Panc1 (cell line): ENCODE measurements at regions not wholly inside any gene's neighbourhood (a gene's known extent, or its start where the extent isn't known, plus 50 kb on each side); places are given as distances from the start of the nearest gene placed in this dataset.

Experiments used
- ATAC-seq: fragments of 200-7000 bp; cut with Tn5 transposase; 2 replicates; pipeline ENCODE4 v1.9.1; 2020; ENCODE audit warnings: mild to moderate bottlenecking, moderate library complexity
- BruUV-seq: library from RNA; stranded (reverse); fragments of 400-500 nt; replicated peaks from 2 replicates; lab custom pipeline; 2021; lab: Mats Ljungman, UMichigan
- CTCF ChIA-PET: fragments of 300-600 bp; sonication (Branson Sonifier 250); formaldehyde crosslinking; loops from one replicate; lab custom pipeline; 2022; ENCODE audit warnings: antibody characterized with exemption; lab: Charles Lee
- POLR2A ChIA-PET: fragments of 300-600 bp; sonication (Branson Sonifier 250); formaldehyde crosslinking; loops from one replicate; lab custom pipeline; 2022; ENCODE audit warnings: antibody characterized with exemption; lab: Charles Lee
- DNase-seq: peaks from one replicate; pipeline ENCODE4 v3.0.0-alpha.2; 2010; ENCODE audit warnings: low read depth, low spot score
- H3K27ac ChIP-seq: 2 replicates; pipeline ENCODE4 v1.5.1; 2011; ENCODE audit warnings: mild to moderate bottlenecking, low read length, inconsistent platforms
- H3K27me3 ChIP-seq: fragments of 200-500 bp; sonication (Bioruptor generic); 2 replicates; pipeline ENCODE4 v1.6.0; 2014; ENCODE audit warnings: low read length, inconsistent platforms; ENCODE audit not compliant: control insufficient read depth, insufficient read depth
- H3K36me3 ChIP-seq: fragments of 200-500 bp; sonication (Bioruptor generic); 2 replicates; pipeline ENCODE4 v1.5.1; 2014; ENCODE audit warnings: inconsistent platforms, mild to moderate bottlenecking, low read length, moderate library complexity; ENCODE audit not compliant: control insufficient read depth, insufficient read depth
- H3K4me1 ChIP-seq: 2 replicates; pipeline ENCODE4 v1.5.1; 2011; ENCODE audit warnings: inconsistent platforms, mild to moderate bottlenecking, low read length, moderate library complexity; ENCODE audit not compliant: control insufficient read depth, insufficient read depth
- H3K4me3 ChIP-seq, 2 experiments: 2 replicates each; pipeline ENCODE4 v1.5.1; 2011 to 2012; ENCODE audit warnings: low read depth in 2 of 2, low read length in 2 of 2, mild to moderate bottlenecking in 2 of 2, inconsistent platforms in 1 of 2, moderate library complexity in 1 of 2
- H3K9me3 ChIP-seq: fragments of 200-500 bp; sonication (Bioruptor generic); 2 replicates; pipeline ENCODE4 v1.5.1; 2014; ENCODE audit warnings: low read depth, mild to moderate bottlenecking, inconsistent platforms, low read length, moderate library complexity; ENCODE audit not compliant: control insufficient read depth, insufficient read depth
- POLR2AphosphoS5 ChIP-seq: IDR thresholded peaks from 2 replicates; pipeline ENCODE4 v1.6.1; 2012; ENCODE audit warnings: mild to moderate bottlenecking, low read depth, low read length, moderate library complexity
- SIN3A ChIP-seq: IDR thresholded peaks from 2 replicates; pipeline ENCODE4 v1.6.1; 2012; ENCODE audit warnings: low read depth, mild to moderate bottlenecking, low read length, moderate library complexity, borderline replicate concordance; ENCODE audit not compliant: insufficient read depth
- TCF7L2 ChIP-seq: IDR thresholded peaks from 2 replicates; pipeline ENCODE4 v1.6.1; 2011; ENCODE audit warnings: mild to moderate bottlenecking, low read depth, low read length, inconsistent platforms
- in situ Hi-C: cut with HindIII; loops from 2 replicates; pipeline ENCODE4 v1.10.0; 2016; ENCODE audit warnings: low sequenced_read_pairs, low pct_unique_long_range_greater_than_20kb
- intact Hi-C: fragments of 100-400 bp; cut with micrococcal nuclease; formaldehyde crosslinking; loops from one replicate; pipeline ENCODE4 v1.10.0; 2022; ENCODE audit not compliant: unreplicated experiment
- TF ChIP-seq, protein P1 (sequence below), 2 experiments: IDR thresholded peaks; 2 replicates each; pipeline ENCODE4 v1.6.1; 2011 to 2012; ENCODE audit warnings: low read depth in 2 of 2, control low read depth in 1 of 2, low read length in 1 of 2, mild to moderate bottlenecking in 1 of 2, moderate library complexity in 1 of 2; ENCODE audit not compliant: insufficient read depth in 1 of 2
- TF ChIP-seq, protein P2 (sequence below): fragments of 450-650 bp; IDR thresholded peaks from 2 replicates; pipeline ENCODE4 v1.5.1; 2017; ENCODE audit warnings: mild to moderate bottlenecking

DNA sequence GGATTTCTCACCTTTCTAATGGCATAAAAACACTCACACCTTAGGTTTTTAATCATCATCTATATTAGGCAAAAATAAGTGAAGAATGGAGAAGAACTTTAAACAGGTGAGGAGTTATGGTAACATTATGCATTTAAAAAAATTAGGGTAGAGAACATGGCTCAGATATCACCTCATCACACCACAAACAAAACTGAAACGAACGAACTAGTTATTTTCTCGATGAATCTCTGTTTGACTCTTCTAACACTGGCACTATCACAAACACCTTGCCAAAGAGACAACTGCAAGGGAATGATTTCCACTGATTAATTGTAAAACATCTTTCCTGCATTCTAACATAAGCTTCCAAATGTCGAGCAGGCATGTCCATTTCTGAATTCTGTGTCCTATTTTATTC is 286.1 kb upstream of the GJE1 start:
- Histone ChIP-seq H3K4me1 (no peaks in the 10 kb centered on the region), H3K36me3 (no peaks in the 10 kb centered on the region), H3K4me3 (no peak overlapping the region), H3K9me3 (no peaks in the 10 kb centered on the region), H3K27me3 (no peaks in the 10 kb centered on the region), H3K27ac (no peak overlapping the region)
- ATAC-seq (no peak), DNase-seq (no peak)
- in situ Hi-C loops: no loop called here
- no peak for TF ChIP-seq POLR2AphosphoS5
- TF ChIP-seq, protein P1, sequence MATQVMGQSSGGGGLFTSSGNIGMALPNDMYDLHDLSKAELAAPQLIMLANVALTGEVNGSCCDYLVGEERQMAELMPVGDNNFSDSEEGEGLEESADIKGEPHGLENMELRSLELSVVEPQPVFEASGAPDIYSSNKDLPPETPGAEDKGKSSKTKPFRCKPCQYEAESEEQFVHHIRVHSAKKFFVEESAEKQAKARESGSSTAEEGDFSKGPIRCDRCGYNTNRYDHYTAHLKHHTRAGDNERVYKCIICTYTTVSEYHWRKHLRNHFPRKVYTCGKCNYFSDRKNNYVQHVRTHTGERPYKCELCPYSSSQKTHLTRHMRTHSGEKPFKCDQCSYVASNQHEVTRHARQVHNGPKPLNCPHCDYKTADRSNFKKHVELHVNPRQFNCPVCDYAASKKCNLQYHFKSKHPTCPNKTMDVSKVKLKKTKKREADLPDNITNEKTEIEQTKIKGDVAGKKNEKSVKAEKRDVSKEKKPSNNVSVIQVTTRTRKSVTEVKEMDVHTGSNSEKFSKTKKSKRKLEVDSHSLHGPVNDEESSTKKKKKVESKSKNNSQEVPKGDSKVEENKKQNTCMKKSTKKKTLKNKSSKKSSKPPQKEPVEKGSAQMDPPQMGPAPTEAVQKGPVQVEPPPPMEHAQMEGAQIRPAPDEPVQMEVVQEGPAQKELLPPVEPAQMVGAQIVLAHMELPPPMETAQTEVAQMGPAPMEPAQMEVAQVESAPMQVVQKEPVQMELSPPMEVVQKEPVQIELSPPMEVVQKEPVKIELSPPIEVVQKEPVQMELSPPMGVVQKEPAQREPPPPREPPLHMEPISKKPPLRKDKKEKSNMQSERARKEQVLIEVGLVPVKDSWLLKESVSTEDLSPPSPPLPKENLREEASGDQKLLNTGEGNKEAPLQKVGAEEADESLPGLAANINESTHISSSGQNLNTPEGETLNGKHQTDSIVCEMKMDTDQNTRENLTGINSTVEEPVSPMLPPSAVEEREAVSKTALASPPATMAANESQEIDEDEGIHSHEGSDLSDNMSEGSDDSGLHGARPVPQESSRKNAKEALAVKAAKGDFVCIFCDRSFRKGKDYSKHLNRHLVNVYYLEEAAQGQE (IDR thresholded peaks at IDR 0.05; ENCODE audit: insufficient read depth in 1 of 2, low read depth in 2 of 2, low read length in 1 of 2): no peak
- TF ChIP-seq SIN3A: no peak
- TF ChIP-seq, protein P2, sequence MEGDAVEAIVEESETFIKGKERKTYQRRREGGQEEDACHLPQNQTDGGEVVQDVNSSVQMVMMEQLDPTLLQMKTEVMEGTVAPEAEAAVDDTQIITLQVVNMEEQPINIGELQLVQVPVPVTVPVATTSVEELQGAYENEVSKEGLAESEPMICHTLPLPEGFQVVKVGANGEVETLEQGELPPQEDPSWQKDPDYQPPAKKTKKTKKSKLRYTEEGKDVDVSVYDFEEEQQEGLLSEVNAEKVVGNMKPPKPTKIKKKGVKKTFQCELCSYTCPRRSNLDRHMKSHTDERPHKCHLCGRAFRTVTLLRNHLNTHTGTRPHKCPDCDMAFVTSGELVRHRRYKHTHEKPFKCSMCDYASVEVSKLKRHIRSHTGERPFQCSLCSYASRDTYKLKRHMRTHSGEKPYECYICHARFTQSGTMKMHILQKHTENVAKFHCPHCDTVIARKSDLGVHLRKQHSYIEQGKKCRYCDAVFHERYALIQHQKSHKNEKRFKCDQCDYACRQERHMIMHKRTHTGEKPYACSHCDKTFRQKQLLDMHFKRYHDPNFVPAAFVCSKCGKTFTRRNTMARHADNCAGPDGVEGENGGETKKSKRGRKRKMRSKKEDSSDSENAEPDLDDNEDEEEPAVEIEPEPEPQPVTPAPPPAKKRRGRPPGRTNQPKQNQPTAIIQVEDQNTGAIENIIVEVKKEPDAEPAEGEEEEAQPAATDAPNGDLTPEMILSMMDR: no peak
- CTCF ChIA-PET: no interaction called here
- BruUV-seq: no TSS peak
- POLR2A ChIA-PET: no interaction called here
- intact Hi-C loops: no loop called here

DNA sequence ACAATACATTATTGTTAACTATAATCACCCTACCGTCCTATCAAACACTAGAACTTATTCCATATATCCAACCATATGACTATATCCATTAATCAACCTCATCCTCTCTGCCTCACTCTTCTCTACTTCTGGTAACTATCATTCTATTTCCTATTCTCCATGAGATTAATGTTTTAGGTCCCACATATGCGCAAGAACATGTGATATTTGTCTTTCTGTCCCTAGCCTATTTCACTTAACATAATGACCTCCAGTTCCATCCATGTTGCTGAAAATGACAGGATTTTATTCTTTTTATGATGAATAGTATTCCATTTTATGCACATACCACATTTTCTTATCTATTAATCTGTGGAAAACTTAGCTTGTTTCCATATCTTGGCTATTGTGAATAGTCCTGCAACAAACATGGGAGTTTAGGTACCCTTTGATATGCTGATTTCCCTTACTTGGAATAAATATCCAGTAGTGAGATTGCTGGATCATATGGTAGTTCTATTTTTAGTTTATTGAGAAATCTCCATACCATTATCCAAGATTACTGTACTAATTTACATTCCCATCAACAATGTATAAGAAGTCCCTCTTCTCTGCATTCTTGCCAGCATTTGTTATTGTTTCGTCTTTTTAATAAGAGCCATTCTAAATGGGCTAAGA is 289.4 kb upstream of the GJE1 start:
- DNase-seq (no peak), ATAC-seq (no peak)
- no peaks in the 10 kb centered on the region for H3K36me3 ChIP-seq
- TF ChIP-seq TCF7L2 (no peak), SIN3A (no peak), POLR2AphosphoS5 (no peak)
- TF ChIP-seq, protein P2: no peak
- TF ChIP-seq, protein P1 (IDR thresholded peaks at IDR 0.05; ENCODE audit: insufficient read depth in 1 of 2, low read depth in 2 of 2, low read length in 1 of 2): no peak
- no peak overlapping the region for H3K4me3 ChIP-seq
- POLR2A ChIA-PET: no interaction called here
- H3K9me3 ChIP-seq: no peaks in the 10 kb centered on the region
- CTCF ChIA-PET: no interaction called here
- in situ Hi-C loops: no loop called here
- no TSS peak for BruUV-seq
- H3K27me3 ChIP-seq: no peaks in the 10 kb centered on the region
- no peaks in the 10 kb centered on the region for H3K4me1 ChIP-seq
- intact Hi-C loops: no loop called here
- no peak overlapping the region for H3K27ac ChIP-seq
